ENCODE measurements at regions not wholly inside any gene's neighbourhood (a gene's known extent, or its start where the extent isn't known, plus 50 kb on each side); places are given as distances from the start of the nearest gene placed in this dataset.

DNA sequence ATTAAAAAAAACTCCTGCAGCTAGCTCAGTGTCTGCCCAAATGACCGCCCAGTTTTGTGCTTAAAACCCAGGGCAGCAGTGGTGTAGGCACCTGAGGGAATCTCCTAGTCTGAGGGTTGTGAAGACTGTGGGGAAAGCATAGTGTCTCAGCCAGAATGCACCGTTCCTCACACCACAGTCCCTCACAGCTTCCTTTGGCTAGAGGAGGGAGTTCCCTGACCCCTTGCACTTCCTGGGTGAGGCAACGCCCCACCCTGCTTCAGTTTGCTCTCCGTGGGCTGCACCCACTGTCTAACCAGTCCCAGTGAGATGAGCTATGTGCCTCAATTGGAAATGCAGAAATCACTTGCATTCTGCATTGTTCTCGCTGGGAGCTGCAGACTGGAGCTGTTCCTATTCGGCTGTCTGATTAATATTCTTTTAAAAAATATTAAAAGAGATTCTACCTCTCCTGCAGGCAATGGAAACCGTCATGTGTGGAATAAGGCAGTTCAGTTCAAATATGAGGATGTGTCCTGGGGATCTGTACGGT lies 645.7 kb downstream of the FGF9 start:
- no peak for TF ChIP-seq EZH2 (IDR thresholded peaks at IDR 0.05; ENCODE audit: low read depth, low read length, severe bottlenecking)
- TF ChIP-seq FOSL1 (IDR thresholded peaks at IDR 0.05; ENCODE audit: insufficient read depth, low read depth, low read length), result no peak
- TF ChIP-seq TCF12 (IDR thresholded peaks at IDR 0.05; ENCODE audit: low read depth, low read length), result no peak
- TF ChIP-seq SRF (IDR thresholded peaks at IDR 0.05; ENCODE audit: low read depth, low read length), result no peak
- TF ChIP-seq, protein P1, sequence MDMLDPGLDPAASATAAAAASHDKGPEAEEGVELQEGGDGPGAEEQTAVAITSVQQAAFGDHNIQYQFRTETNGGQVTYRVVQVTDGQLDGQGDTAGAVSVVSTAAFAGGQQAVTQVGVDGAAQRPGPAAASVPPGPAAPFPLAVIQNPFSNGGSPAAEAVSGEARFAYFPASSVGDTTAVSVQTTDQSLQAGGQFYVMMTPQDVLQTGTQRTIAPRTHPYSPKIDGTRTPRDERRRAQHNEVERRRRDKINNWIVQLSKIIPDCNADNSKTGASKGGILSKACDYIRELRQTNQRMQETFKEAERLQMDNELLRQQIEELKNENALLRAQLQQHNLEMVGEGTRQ (IDR thresholded peaks at IDR 0.05; ENCODE audit: low read length), result no peak
- TF ChIP-seq TEAD4 (IDR thresholded peaks at IDR 0.05; ENCODE audit: low read depth, low read length), result no peak
- TF ChIP-seq POLR2AphosphoS5 (IDR thresholded peaks at IDR 0.05; ENCODE audit: low read depth, low read length), result no peak
- TF ChIP-seq, protein P2, sequence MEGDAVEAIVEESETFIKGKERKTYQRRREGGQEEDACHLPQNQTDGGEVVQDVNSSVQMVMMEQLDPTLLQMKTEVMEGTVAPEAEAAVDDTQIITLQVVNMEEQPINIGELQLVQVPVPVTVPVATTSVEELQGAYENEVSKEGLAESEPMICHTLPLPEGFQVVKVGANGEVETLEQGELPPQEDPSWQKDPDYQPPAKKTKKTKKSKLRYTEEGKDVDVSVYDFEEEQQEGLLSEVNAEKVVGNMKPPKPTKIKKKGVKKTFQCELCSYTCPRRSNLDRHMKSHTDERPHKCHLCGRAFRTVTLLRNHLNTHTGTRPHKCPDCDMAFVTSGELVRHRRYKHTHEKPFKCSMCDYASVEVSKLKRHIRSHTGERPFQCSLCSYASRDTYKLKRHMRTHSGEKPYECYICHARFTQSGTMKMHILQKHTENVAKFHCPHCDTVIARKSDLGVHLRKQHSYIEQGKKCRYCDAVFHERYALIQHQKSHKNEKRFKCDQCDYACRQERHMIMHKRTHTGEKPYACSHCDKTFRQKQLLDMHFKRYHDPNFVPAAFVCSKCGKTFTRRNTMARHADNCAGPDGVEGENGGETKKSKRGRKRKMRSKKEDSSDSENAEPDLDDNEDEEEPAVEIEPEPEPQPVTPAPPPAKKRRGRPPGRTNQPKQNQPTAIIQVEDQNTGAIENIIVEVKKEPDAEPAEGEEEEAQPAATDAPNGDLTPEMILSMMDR (IDR thresholded peaks at IDR 0.05; ENCODE audit: control extremely low read depth in 1 of 3, insufficient read depth in 1 of 3, low read depth in 1 of 3, low read length in 3 of 3), result no peak
- TF ChIP-seq CBX5 (IDR thresholded peaks at IDR 0.05; ENCODE audit: low read depth, low read length), result no peak
- no peak for TF ChIP-seq BRCA1 (IDR thresholded peaks at IDR 0.05; ENCODE audit: low read depth, low read length)
- no peak for TF ChIP-seq GABPA (IDR thresholded peaks at IDR 0.05; ENCODE audit: borderline replicate concordance, insufficient read depth, low read length)
